B cell (primary cell): ENCODE measurements at regions not wholly inside any gene's neighbourhood (a gene's known extent, or its start where the extent isn't known, plus 50 kb on each side); places are given as distances from the start of the nearest gene placed in this dataset.

Experiments
- ATAC-seq: fragments of 200-7000 bp; cut with Tn5 transposase; one replicate; pipeline ENCODE4 v1.10.0; 2021; ENCODE audit warnings: low read depth, mild to moderate bottlenecking, moderate number of reproducible peaks, moderate library complexity
- CTCF ChIA-PET: fragments of 350-600 bp; sonication (Branson Sonifier 250); formaldehyde crosslinking; loops from one replicate; lab custom pipeline; 2021; ENCODE audit warnings: antibody characterized with exemption, inconsistent platforms; lab: Charles Lee
- POLR2A ChIA-PET: fragments of 350-600 bp; sonication (Branson Sonifier 250); formaldehyde crosslinking; loops from one replicate; lab custom pipeline; 2021; ENCODE audit warnings: antibody characterized with exemption; lab: Charles Lee
- DNase-seq: peaks from one replicate; pipeline ENCODE4 v3.0.0; 2013
- H2AFZ ChIP-seq: 2 replicates; pipeline ENCODE4 v1.6.1; 2012; ENCODE audit warnings: mild to moderate bottlenecking, low read depth, low read length; ENCODE audit not compliant: insufficient read depth, poor library complexity, severe bottlenecking
- H3K27ac ChIP-seq, 2 donors: 1 replicate in 1 of 2; 2 replicates in 1 of 2; pipeline ENCODE4 v1.5.1; 2012 to 2013; ENCODE audit warnings: low read length in 2 of 2, mild to moderate bottlenecking in 2 of 2, moderate library complexity in 1 of 2
- H3K27me3 ChIP-seq, 4 experiments: fragments of 200-600 bp in 1 of 4; sonication (generic) in 1 of 4; replicated peaks in 1 of 4; 1 replicate in 2 of 4; 2 replicates in 2 of 4; pipeline versions ENCODE4 v1.6.1 to v1.7.0; 2013 to 2016; ENCODE audit warnings: low read length in 3 of 4, mild to moderate bottlenecking in 2 of 4, mixed read lengths in 1 of 4, moderate library complexity in 1 of 4; ENCODE audit not compliant: insufficient read depth in 4 of 4, control insufficient read depth in 3 of 4; ENCODE audit errors: control extremely low read depth in 1 of 4
- H3K36me3 ChIP-seq, 2 experiments: replicated peaks in 1 of 2; 1 replicate in 1 of 2; 2 replicates in 1 of 2; pipeline versions ENCODE4 v1.6.1 to v1.7.1; 2013; ENCODE audit warnings: low read length in 1 of 2; ENCODE audit not compliant: insufficient read depth in 2 of 2, control insufficient read depth in 1 of 2; ENCODE audit errors: control extremely low read depth in 1 of 2, extremely low read depth in 1 of 2
- H3K4me1 ChIP-seq, 2 donors: fragments of 200-600 bp in 1 of 2; sonication (generic) in 1 of 2; 1 replicate in 1 of 2; 2 replicates in 1 of 2; pipeline versions ENCODE4 v1.5.1 to v1.6.1; 2013 to 2017; ENCODE audit warnings: low read length in 2 of 2; ENCODE audit not compliant: control insufficient read depth in 2 of 2, insufficient read depth in 2 of 2
- H3K4me2 ChIP-seq: replicated peaks from 2 replicates; pipeline ENCODE3; 2012; ENCODE audit warnings: mild to moderate bottlenecking, low read depth, low read length; ENCODE audit not compliant: poor library complexity, severe bottlenecking
- H3K4me3 ChIP-seq, 5 experiments: fragments of 200-600 bp in 1 of 5; sonication (generic) in 1 of 5; 1 replicate in 3 of 5; 2 replicates in 2 of 5; pipeline versions ENCODE4 v1.5.1 to v1.7.0; 2011 to 2016; ENCODE audit warnings: low read length in 4 of 5, mild to moderate bottlenecking in 4 of 5, low read depth in 2 of 5, control low read depth in 1 of 5, moderate library complexity in 1 of 5; ENCODE audit not compliant: insufficient read depth in 1 of 5; ENCODE audit errors: control extremely low read depth in 1 of 5, extremely low read depth in 1 of 5
- H3K79me2 ChIP-seq: fragments of 200-600 bp; sonication (generic); one replicate; pipeline ENCODE4 v1.6.0; 2016; ENCODE audit warnings: low read length; ENCODE audit not compliant: control insufficient read depth, insufficient read depth
- H3K9ac ChIP-seq: fragments of 200-600 bp; sonication (generic); 2 replicates; pipeline ENCODE4 v1.6.1; 2017; ENCODE audit warnings: mild to moderate bottlenecking, low read length, moderate library complexity
- H3K9me3 ChIP-seq, 3 donors: one replicate each; pipeline versions ENCODE4 v1.6.1 to v1.7.1; 2013; ENCODE audit warnings: low read length in 2 of 3; ENCODE audit not compliant: control insufficient read depth in 2 of 3, insufficient read depth in 1 of 3; ENCODE audit errors: control extremely low read depth in 1 of 3
- H4K20me1 ChIP-seq: 2 replicates; pipeline ENCODE4 v1.6.0; 2012; ENCODE audit warnings: mild to moderate bottlenecking, low read length; ENCODE audit not compliant: insufficient read depth, control insufficient read depth, poor library complexity, severe bottlenecking
- H3K27ac Mint-ChIP-seq: one replicate; pipeline ENCODE4 v1.8.0; 2021; ENCODE audit warnings: mixed read lengths
- H3K27me3 Mint-ChIP-seq: one replicate; pipeline ENCODE4 v1.8.0; 2021; ENCODE audit warnings: mixed read lengths
- H3K4me1 Mint-ChIP-seq: one replicate; pipeline ENCODE4 v1.8.0; 2021; ENCODE audit warnings: mixed read lengths
- H3K4me3 Mint-ChIP-seq: one replicate; pipeline ENCODE4 v1.8.0; 2021; ENCODE audit warnings: mixed read lengths
- H3K9me3 Mint-ChIP-seq: one replicate; pipeline ENCODE4 v1.8.0; 2022; ENCODE audit warnings: mixed read lengths; ENCODE audit not compliant: insufficient read depth
- CTCF ChIP-seq: fragments of 200-600 bp; IDR thresholded peaks from one replicate; pipeline ENCODE4 v1.8.0; 2022; ENCODE audit warnings: antibody characterized with exemption, mild to moderate bottlenecking
- EZH2 ChIP-seq: IDR thresholded peaks from 2 replicates; pipeline ENCODE4 v1.6.1; 2012; ENCODE audit warnings: borderline replicate concordance, low read depth, mild to moderate bottlenecking, moderate library complexity, low read length; ENCODE audit not compliant: insufficient read depth, poor library complexity, severe bottlenecking
- WGBS: methylation state at CpG from one replicate; pipeline ENCODE4 v1.1.5; 2013; ENCODE audit warnings: missing lambda C conversion rate; ENCODE audit not compliant: insufficient coverage; 5-methylcytosine and 5-hydroxymethylcytosine counted together
- intact Hi-C: fragments of 100-400 bp; cut with micrococcal nuclease; formaldehyde crosslinking; loops from one replicate; pipeline ENCODE4 v1.10.0; 2022

GRCh38 chr1:67948151-67949080, 102.0 kb downstream of the DIRAS3 start:
- H3K27me3 Mint-ChIP-seq = peaks cover 3% of the 10 kb centered on the region
- Histone ChIP-seq H4K20me1 (no peaks in the 10 kb centered on the region), H3K27ac (no peak overlapping the region), H3K36me3 (no peaks in the 10 kb centered on the region), H3K27me3 (no peaks in the 10 kb centered on the region), H3K4me2 (no peak overlapping the region), H3K79me2 (no peaks in the 10 kb centered on the region), H3K9ac (no peak overlapping the region), H3K9me3 (no peaks in the 10 kb centered on the region), H3K4me1 (no peaks in the 10 kb centered on the region), H3K4me3 (no peak overlapping the region), H2AFZ (no peak overlapping the region)
- H3K9me3 Mint-ChIP-seq = peaks cover 4% of the 10 kb centered on the region
- H3K4me1 Mint-ChIP-seq = no peaks in the 10 kb centered on the region
- ATAC-seq = no peak
- TF ChIP-seq CTCF (no peak), EZH2 (no peak)
- POLR2A ChIA-PET = no interaction called here
- 62% methylated on average over 1 of the region's 4 CpGs for WGBS
- no peak overlapping the region for H3K4me3 Mint-ChIP-seq
- CTCF ChIA-PET = no interaction called here
- DNase-seq = no peak
- H3K27ac Mint-ChIP-seq = no peak overlapping the region
- intact Hi-C loops = no loop called here

- no peaks in the 10 kb centered on the region for H3K79me2 ChIP-seq
- H2AFZ ChIP-seq = no peak overlapping the region
- H3K4me3 ChIP-seq = no peak overlapping the region
- H3K27ac ChIP-seq = no peak overlapping the region
- DNase-seq = no peak
- H3K4me2 ChIP-seq = no peak overlapping the region
- Mint-ChIP-seq H3K4me1 (no peaks in the 10 kb centered on the region), H3K9me3 (peaks cover 4% of the 10 kb centered on the region), H3K27me3 (peaks cover 3% of the 10 kb centered on the region), H3K4me3 (no peak overlapping the region), H3K27ac (no peak overlapping the region)
- no peak for TF ChIP-seq EZH2
- TF ChIP-seq CTCF = no peak
- ATAC-seq = no peak
- H3K27me3 ChIP-seq = no peaks in the 10 kb centered on the region
- no peaks in the 10 kb centered on the region for H3K36me3 ChIP-seq
- POLR2A ChIA-PET = no interaction called here
- H3K9ac ChIP-seq = no peak overlapping the region
- H4K20me1 ChIP-seq = no peaks in the 10 kb centered on the region
- no peaks in the 10 kb centered on the region for H3K4me1 ChIP-seq
- CTCF ChIA-PET = no interaction called here
- no peaks in the 10 kb centered on the region for H3K9me3 ChIP-seq
- intact Hi-C loops = no loop called here
- WGBS = 54% methylated on average over 3 of the region's 7 CpGs
These were observed 103.3 kb downstream of the DIRAS3 start for GRCh38 chr1:67947114-67947513.
